ENCODE measurements at regions not wholly inside any gene's neighbourhood (a gene's known extent, or its start where the extent isn't known, plus 50 kb on each side); places are given as distances from the start of the nearest gene placed in this dataset.

DNA sequence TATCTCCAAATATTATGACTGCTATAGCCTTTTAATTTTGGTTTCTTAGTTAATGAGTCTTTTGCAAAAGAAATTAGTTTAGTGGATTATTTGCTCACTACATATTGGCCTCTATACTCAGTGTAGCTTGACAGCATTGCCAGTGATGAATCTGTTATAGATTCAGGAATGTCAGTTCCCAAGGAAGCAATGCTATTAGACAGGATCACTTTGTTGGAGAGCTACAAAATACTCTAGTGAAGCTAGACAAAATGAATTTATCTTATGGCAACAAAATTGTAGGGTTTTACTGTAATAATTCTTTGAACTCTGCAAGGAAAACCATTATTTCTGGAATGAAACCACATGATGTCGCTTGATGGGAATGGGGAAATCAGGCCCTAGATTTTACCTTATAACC is 543.3 kb downstream of the SQOR start:
- TF ChIP-seq, protein P1, sequence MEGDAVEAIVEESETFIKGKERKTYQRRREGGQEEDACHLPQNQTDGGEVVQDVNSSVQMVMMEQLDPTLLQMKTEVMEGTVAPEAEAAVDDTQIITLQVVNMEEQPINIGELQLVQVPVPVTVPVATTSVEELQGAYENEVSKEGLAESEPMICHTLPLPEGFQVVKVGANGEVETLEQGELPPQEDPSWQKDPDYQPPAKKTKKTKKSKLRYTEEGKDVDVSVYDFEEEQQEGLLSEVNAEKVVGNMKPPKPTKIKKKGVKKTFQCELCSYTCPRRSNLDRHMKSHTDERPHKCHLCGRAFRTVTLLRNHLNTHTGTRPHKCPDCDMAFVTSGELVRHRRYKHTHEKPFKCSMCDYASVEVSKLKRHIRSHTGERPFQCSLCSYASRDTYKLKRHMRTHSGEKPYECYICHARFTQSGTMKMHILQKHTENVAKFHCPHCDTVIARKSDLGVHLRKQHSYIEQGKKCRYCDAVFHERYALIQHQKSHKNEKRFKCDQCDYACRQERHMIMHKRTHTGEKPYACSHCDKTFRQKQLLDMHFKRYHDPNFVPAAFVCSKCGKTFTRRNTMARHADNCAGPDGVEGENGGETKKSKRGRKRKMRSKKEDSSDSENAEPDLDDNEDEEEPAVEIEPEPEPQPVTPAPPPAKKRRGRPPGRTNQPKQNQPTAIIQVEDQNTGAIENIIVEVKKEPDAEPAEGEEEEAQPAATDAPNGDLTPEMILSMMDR (IDR thresholded peaks at IDR 0.05), result no peak
- no peak for TF ChIP-seq POLR2A (IDR thresholded peaks at IDR 0.05)

Data from lower leg skin (tissue), 3 donors.